Activated naive CD8-positive, alpha-beta T cell treated with anti-CD3 and anti-CD28 coated beads, Interleukin-2, amount 10 ng/mL, durations not matched to agents 7 days and 5 days (primary cell): ENCODE measurements at regions not wholly inside any gene's neighbourhood (a gene's known extent, or its start where the extent isn't known, plus 50 kb on each side); places are given as distances from the start of the nearest gene placed in this dataset.

Experiments
- ATAC-seq: fragments of 150-1000 bp; cut with Tn5 transposase; one replicate; pipeline ENCODE4 v1.10.0; 2021; ENCODE audit warnings: low read depth, moderate library complexity
- POLR2A ChIA-PET: fragments of 350-600 bp; sonication (Branson Sonifier 250); formaldehyde crosslinking; loops from one replicate; lab custom pipeline; 2021; ENCODE audit warnings: antibody characterized with exemption; lab: Charles Lee
- DNase-seq: peaks from one replicate; pipeline ENCODE4 v3.0.0; 2021
- H3K27ac Mint-ChIP-seq: one replicate; pipeline ENCODE4 v1.8.0; 2022; ENCODE audit warnings: mild to moderate bottlenecking, mixed read lengths
- H3K27me3 Mint-ChIP-seq: one replicate; pipeline ENCODE4 v1.8.0; 2022; ENCODE audit warnings: mild to moderate bottlenecking, moderate library complexity, mixed read lengths
- H3K36me3 Mint-ChIP-seq: one replicate; pipeline ENCODE4 v1.8.0; 2021; ENCODE audit warnings: mild to moderate bottlenecking, mixed read lengths
- H3K4me1 Mint-ChIP-seq: one replicate; pipeline ENCODE4 v1.8.0; 2021; ENCODE audit warnings: mixed read lengths
- H3K4me3 Mint-ChIP-seq: one replicate; pipeline ENCODE4 v1.8.0; 2022; ENCODE audit warnings: mild to moderate bottlenecking, moderate library complexity, mixed read lengths
- H3K9me3 Mint-ChIP-seq: one replicate; pipeline ENCODE4 v1.8.0; 2021; ENCODE audit warnings: mixed read lengths

GRCh38 chr14:97349463-97349862 is 552.3 kb downstream of the VRK1 start:
- H3K36me3 Mint-ChIP-seq: peaks cover 3% of the 10 kb centered on the region
- no peak for DNase-seq
- no peak overlapping the region for H3K4me3 Mint-ChIP-seq
- H3K27ac Mint-ChIP-seq: no peak overlapping the region
- peaks cover 5% of the 10 kb centered on the region for H3K4me1 Mint-ChIP-seq
- POLR2A ChIA-PET: interaction anchor here (0.5 kb wide), 1 partner anchor 270 kb away, joined by 4 read pairs; no protein-coding TSS in a partner anchor
- no peak for ATAC-seq
- peaks cover 4% of the 10 kb centered on the region for H3K9me3 Mint-ChIP-seq
- peaks cover 5% of the 10 kb centered on the region for H3K27me3 Mint-ChIP-seq

GRCh38 chr14:97349946-97350345 is 552.8 kb downstream of the VRK1 start:
- peaks cover 3% of the 10 kb centered on the region for H3K36me3 Mint-ChIP-seq
- no peak overlapping the region for H3K4me3 Mint-ChIP-seq
- no peak overlapping the region for H3K27ac Mint-ChIP-seq
- peaks cover 7% of the 10 kb centered on the region for H3K27me3 Mint-ChIP-seq
- peaks cover 7% of the 10 kb centered on the region for H3K4me1 Mint-ChIP-seq
- H3K9me3 Mint-ChIP-seq: peaks cover 8% of the 10 kb centered on the region
- DNase-seq: no peak
- ATAC-seq: no peak
- POLR2A ChIA-PET: interaction anchor here (0.5 kb wide), 1 partner anchor 270 kb away, joined by 4 read pairs; no protein-coding TSS in a partner anchor

GRCh38 chr14:97350415-97350814 is 553.2 kb downstream of the VRK1 start:
- ATAC-seq (no peak), DNase-seq (no peak)
- Mint-ChIP-seq H3K4me3 (no peak overlapping the region), H3K27ac (no peak overlapping the region), H3K4me1 (peaks cover 7% of the 10 kb centered on the region), H3K36me3 (peaks cover 3% of the 10 kb centered on the region), H3K27me3 (peaks cover 7% of the 10 kb centered on the region), H3K9me3 (peaks cover 10% of the 10 kb centered on the region)
- POLR2A ChIA-PET: no interaction called here

GRCh38 chr14:97350894-97351731 is 553.9 kb downstream of the VRK1 start:
- H3K27me3 Mint-ChIP-seq: peaks cover 7% of the 10 kb centered on the region
- H3K4me1 Mint-ChIP-seq: peaks cover 7% of the 10 kb centered on the region
- no peak overlapping the region for H3K27ac Mint-ChIP-seq
- POLR2A ChIA-PET: no interaction called here
- H3K9me3 Mint-ChIP-seq: peaks cover 11% of the 10 kb centered on the region
- peaks cover 3% of the 10 kb centered on the region for H3K36me3 Mint-ChIP-seq
- no peak for DNase-seq
- H3K4me3 Mint-ChIP-seq: no peak overlapping the region
- no peak for ATAC-seq

- ATAC-seq (no peak), DNase-seq (no peak)
- peaks cover 2% of the 10 kb centered on the region for H3K36me3 Mint-ChIP-seq
- H3K4me1 Mint-ChIP-seq: peaks cover 7% of the 10 kb centered on the region
- H3K9me3 Mint-ChIP-seq: peaks cover 14% of the 10 kb centered on the region
- H3K4me3 Mint-ChIP-seq: no peak overlapping the region
- peaks cover 6% of the 10 kb centered on the region for H3K27me3 Mint-ChIP-seq
- POLR2A ChIA-PET: no interaction called here
- H3K27ac Mint-ChIP-seq: no peak overlapping the region
Measured at GRCh38 chr14:97353102-97353501, 555.9 kb downstream of the VRK1 start.

GRCh38 chr14:97354119-97354722 is 557.0 kb downstream of the VRK1 start:
- peaks cover 4% of the 10 kb centered on the region for H3K27me3 Mint-ChIP-seq
- ATAC-seq: no peak
- peaks cover 14% of the 10 kb centered on the region for H3K9me3 Mint-ChIP-seq
- peaks cover 7% of the 10 kb centered on the region for H3K4me1 Mint-ChIP-seq
- H3K27ac Mint-ChIP-seq: no peak overlapping the region
- no peak overlapping the region for H3K4me3 Mint-ChIP-seq
- POLR2A ChIA-PET: no interaction called here
- H3K36me3 Mint-ChIP-seq: peaks cover 2% of the 10 kb centered on the region
- no peak for DNase-seq

GRCh38 chr14:97359341-97359740 is 562.2 kb downstream of the VRK1 start:
- Mint-ChIP-seq H3K36me3 (peaks cover 2% of the 10 kb centered on the region), H3K27ac (no peak overlapping the region), H3K9me3 (peaks cover 14% of the 10 kb centered on the region), H3K4me3 (no peak overlapping the region), H3K27me3 (peaks cover 4% of the 10 kb centered on the region), H3K4me1 (peaks cover 2% of the 10 kb centered on the region)
- DNase-seq (no peak), ATAC-seq (no peak)
- POLR2A ChIA-PET: no interaction called here

GRCh38 chr14:97361181-97361580 is 564.0 kb downstream of the VRK1 start:
- ATAC-seq (no peak), DNase-seq (no peak)
- Mint-ChIP-seq H3K36me3 (peaks cover 2% of the 10 kb centered on the region), H3K27ac (no peak overlapping the region), H3K4me3 (no peak overlapping the region), H3K9me3 (peaks cover 7% of the 10 kb centered on the region), H3K27me3 (peaks cover 2% of the 10 kb centered on the region), H3K4me1 (no peaks in the 10 kb centered on the region)
- POLR2A ChIA-PET: no interaction called here

GRCh38 chr14:97361958-97362357 is 564.8 kb downstream of the VRK1 start:
- Mint-ChIP-seq H3K4me3 (no peak overlapping the region), H3K27ac (no peak overlapping the region), H3K27me3 (peaks cover 4% of the 10 kb centered on the region), H3K9me3 (peaks cover 4% of the 10 kb centered on the region), H3K4me1 (no peaks in the 10 kb centered on the region), H3K36me3 (no peaks in the 10 kb centered on the region)
- ATAC-seq (no peak), DNase-seq (no peak)
- POLR2A ChIA-PET: no interaction called here

- no peak overlapping the region for H3K27ac Mint-ChIP-seq
- POLR2A ChIA-PET: no interaction called here
- no peak for DNase-seq
- no peaks in the 10 kb centered on the region for H3K36me3 Mint-ChIP-seq
- no peak overlapping the region for H3K4me3 Mint-ChIP-seq
- no peaks in the 10 kb centered on the region for H3K9me3 Mint-ChIP-seq
- H3K27me3 Mint-ChIP-seq: peaks cover 2% of the 10 kb centered on the region
- H3K4me1 Mint-ChIP-seq: no peaks in the 10 kb centered on the region
- ATAC-seq: no peak
Measured at GRCh38 chr14:97366400-97366799, 569.2 kb downstream of the VRK1 start.

- POLR2A ChIA-PET: interaction anchor here (0.7 kb wide), 1 partner anchor 11 kb away, joined by 3 read pairs; no protein-coding TSS in a partner anchor
- DNase-seq: no peak
- Mint-ChIP-seq H3K9me3 (no peaks in the 10 kb centered on the region), H3K36me3 (no peaks in the 10 kb centered on the region), H3K4me1 (no peaks in the 10 kb centered on the region), H3K27me3 (peaks cover 2% of the 10 kb centered on the region), H3K27ac (no peak overlapping the region), H3K4me3 (no peak overlapping the region)
- no peak for ATAC-seq
Measured at GRCh38 chr14:97367278-97367677, 570.1 kb downstream of the VRK1 start.

GRCh38 chr14:97368049-97368448 is 570.9 kb downstream of the VRK1 start:
- peaks cover 2% of the 10 kb centered on the region for H3K27me3 Mint-ChIP-seq
- no peaks in the 10 kb centered on the region for H3K4me1 Mint-ChIP-seq
- H3K27ac Mint-ChIP-seq: no peak overlapping the region
- no peak overlapping the region for H3K4me3 Mint-ChIP-seq
- DNase-seq: no peak
- no peaks in the 10 kb centered on the region for H3K9me3 Mint-ChIP-seq
- POLR2A ChIA-PET: no interaction called here
- no peak for ATAC-seq
- no peaks in the 10 kb centered on the region for H3K36me3 Mint-ChIP-seq

- POLR2A ChIA-PET: no interaction called here
- no peak overlapping the region for H3K4me3 Mint-ChIP-seq
- no peak for ATAC-seq
- H3K4me1 Mint-ChIP-seq: peaks cover under 1% of the 10 kb centered on the region
- no peak for DNase-seq
- H3K27ac Mint-ChIP-seq: no peak overlapping the region
- H3K36me3 Mint-ChIP-seq: no peaks in the 10 kb centered on the region
- H3K27me3 Mint-ChIP-seq: peaks cover 5% of the 10 kb centered on the region
- H3K9me3 Mint-ChIP-seq: no peaks in the 10 kb centered on the region
Measured at GRCh38 chr14:97368900-97369564, 571.9 kb downstream of the VRK1 start.
